ENCODE measurements at regions not wholly inside any gene's neighbourhood (a gene's known extent, or its start where the extent isn't known, plus 50 kb on each side); places are given as distances from the start of the nearest gene placed in this dataset.

DNA sequence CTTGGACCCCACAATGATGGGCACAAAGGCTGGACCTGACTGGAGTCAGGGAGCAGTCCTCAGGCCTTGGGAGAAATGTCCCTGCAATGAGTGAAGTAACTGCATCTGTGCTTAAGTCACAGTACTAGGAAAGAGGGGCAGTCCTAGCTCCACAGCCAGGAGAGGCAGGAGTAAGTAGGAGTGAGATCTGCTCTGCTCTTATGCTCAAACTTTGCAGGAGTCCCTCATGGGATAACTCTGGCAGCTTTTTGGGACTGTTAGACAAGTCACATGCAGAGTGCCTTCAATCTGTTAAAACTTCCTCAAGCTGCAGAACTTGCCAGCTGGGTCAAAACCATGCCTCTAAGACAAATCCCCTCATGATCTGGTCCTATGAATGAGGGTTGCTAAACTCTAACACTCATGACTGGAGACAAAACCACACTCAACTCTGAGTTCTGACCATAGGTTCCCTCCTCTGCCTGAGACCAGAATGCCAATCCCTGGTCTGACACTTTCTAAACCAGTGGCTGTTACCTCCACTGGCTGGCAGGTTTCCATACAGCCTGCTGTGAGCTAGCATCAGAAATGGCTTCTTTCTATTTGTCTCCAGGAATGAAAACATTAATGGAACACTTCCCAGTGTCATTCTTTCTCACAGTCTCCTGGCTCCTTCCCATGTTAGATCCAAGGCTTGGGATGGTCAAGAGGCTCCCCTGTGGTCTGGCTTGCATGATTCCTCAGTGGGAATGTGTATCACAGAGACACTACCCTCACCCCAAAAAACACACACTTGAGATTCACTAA is 819.3 kb downstream of the PCDH7 start:
- ChIA-PET POLR2A (no interaction called here), CTCF (no interaction called here)
- Histone ChIP-seq H3K9me3 (ENCODE audit: control insufficient read depth, insufficient read depth, low read depth, low read length) (no peaks in the 10 kb centered on the region), H3K4me3 (ENCODE audit: low read depth in 2 of 2, low read length in 2 of 2) (no peak overlapping the region), H3K27me3 (ENCODE audit: control insufficient read depth, insufficient read depth, low read length) (no peaks in the 10 kb centered on the region), H3K27ac (ENCODE audit: low read length) (no peak overlapping the region), H3K36me3 (ENCODE audit: control insufficient read depth, insufficient read depth, low read length) (no peaks in the 10 kb centered on the region), H3K4me1 (ENCODE audit: control insufficient read depth, insufficient read depth, low read length) (no peaks in the 10 kb centered on the region)
- ATAC-seq (no peak), DNase-seq (ENCODE audit: low read depth, low spot score) (no peak)
- TF ChIP-seq CTCF (IDR thresholded peaks at IDR 0.05) (no peak), SIN3A (IDR thresholded peaks at IDR 0.05; ENCODE audit: borderline replicate concordance, insufficient read depth, low read depth, low read length) (no peak), TCF7L2 (IDR thresholded peaks at IDR 0.05; ENCODE audit: low read depth, low read length) (no peak), POLR2AphosphoS5 (IDR thresholded peaks at IDR 0.05; ENCODE audit: low read depth, low read length) (no peak)
- TF ChIP-seq, protein P1, sequence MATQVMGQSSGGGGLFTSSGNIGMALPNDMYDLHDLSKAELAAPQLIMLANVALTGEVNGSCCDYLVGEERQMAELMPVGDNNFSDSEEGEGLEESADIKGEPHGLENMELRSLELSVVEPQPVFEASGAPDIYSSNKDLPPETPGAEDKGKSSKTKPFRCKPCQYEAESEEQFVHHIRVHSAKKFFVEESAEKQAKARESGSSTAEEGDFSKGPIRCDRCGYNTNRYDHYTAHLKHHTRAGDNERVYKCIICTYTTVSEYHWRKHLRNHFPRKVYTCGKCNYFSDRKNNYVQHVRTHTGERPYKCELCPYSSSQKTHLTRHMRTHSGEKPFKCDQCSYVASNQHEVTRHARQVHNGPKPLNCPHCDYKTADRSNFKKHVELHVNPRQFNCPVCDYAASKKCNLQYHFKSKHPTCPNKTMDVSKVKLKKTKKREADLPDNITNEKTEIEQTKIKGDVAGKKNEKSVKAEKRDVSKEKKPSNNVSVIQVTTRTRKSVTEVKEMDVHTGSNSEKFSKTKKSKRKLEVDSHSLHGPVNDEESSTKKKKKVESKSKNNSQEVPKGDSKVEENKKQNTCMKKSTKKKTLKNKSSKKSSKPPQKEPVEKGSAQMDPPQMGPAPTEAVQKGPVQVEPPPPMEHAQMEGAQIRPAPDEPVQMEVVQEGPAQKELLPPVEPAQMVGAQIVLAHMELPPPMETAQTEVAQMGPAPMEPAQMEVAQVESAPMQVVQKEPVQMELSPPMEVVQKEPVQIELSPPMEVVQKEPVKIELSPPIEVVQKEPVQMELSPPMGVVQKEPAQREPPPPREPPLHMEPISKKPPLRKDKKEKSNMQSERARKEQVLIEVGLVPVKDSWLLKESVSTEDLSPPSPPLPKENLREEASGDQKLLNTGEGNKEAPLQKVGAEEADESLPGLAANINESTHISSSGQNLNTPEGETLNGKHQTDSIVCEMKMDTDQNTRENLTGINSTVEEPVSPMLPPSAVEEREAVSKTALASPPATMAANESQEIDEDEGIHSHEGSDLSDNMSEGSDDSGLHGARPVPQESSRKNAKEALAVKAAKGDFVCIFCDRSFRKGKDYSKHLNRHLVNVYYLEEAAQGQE (IDR thresholded peaks at IDR 0.05; ENCODE audit: insufficient read depth in 1 of 2, low read depth in 2 of 2, low read length in 1 of 2), result no peak
- intact Hi-C loops (cut with micrococcal nuclease; ENCODE audit: unreplicated experiment), result no loop called here
- no TSS peak for BruUV-seq (replicated peaks)
- in situ Hi-C loops (cut with HindIII; ENCODE audit: low pct_unique_long_range_greater_than_20kb, low sequenced_read_pairs), result no loop called here

- TF ChIP-seq CTCF (IDR thresholded peaks at IDR 0.05) (no peak), POLR2AphosphoS5 (IDR thresholded peaks at IDR 0.05; ENCODE audit: low read depth, low read length) (no peak), SIN3A (IDR thresholded peaks at IDR 0.05; ENCODE audit: borderline replicate concordance, insufficient read depth, low read depth, low read length) (no peak), TCF7L2 (IDR thresholded peaks at IDR 0.05; ENCODE audit: low read depth, low read length) (no peak)
- TF ChIP-seq, protein P1 (IDR thresholded peaks at IDR 0.05; ENCODE audit: insufficient read depth in 1 of 2, low read depth in 2 of 2, low read length in 1 of 2), result no peak
- in situ Hi-C loops (cut with HindIII; ENCODE audit: low pct_unique_long_range_greater_than_20kb, low sequenced_read_pairs), result no loop called here
- BruUV-seq (replicated peaks), result no TSS peak
- DNase-seq (ENCODE audit: low read depth, low spot score) (no peak), ATAC-seq (no peak)
- H3K27ac ChIP-seq (ENCODE audit: low read length), result no peak overlapping the region
- intact Hi-C loops (cut with micrococcal nuclease; ENCODE audit: unreplicated experiment), result no loop called here
- H3K36me3 ChIP-seq (ENCODE audit: control insufficient read depth, insufficient read depth, low read length), result no peaks in the 10 kb centered on the region
- H3K27me3 ChIP-seq (ENCODE audit: control insufficient read depth, insufficient read depth, low read length), result no peaks in the 10 kb centered on the region
- no peaks in the 10 kb centered on the region for H3K9me3 ChIP-seq (ENCODE audit: control insufficient read depth, insufficient read depth, low read depth, low read length)
- no peak overlapping the region for H3K4me3 ChIP-seq (ENCODE audit: low read depth in 2 of 2, low read length in 2 of 2)
- POLR2A ChIA-PET, result no interaction called here
- no peaks in the 10 kb centered on the region for H3K4me1 ChIP-seq (ENCODE audit: control insufficient read depth, insufficient read depth, low read length)
- CTCF ChIA-PET, result no interaction called here
Measured at GRCh38 chr4:31545330-31545729, 825.2 kb downstream of the PCDH7 start.

Measured in Panc1 (cell line).